ENCODE measurements at regions not wholly inside any gene's neighbourhood (a gene's known extent, or its start where the extent isn't known, plus 50 kb on each side); places are given as distances from the start of the nearest gene placed in this dataset.

GRCh38 chr11:88398372-88398771 lies 60.8 kb upstream of the CTSC start:
- no peak for TF ChIP-seq CTCF (IDR thresholded peaks at IDR 0.05)
- Histone ChIP-seq H3K27me3 (no peaks in the 10 kb centered on the region), H3K27ac (no peak overlapping the region), H3K4me1 (peaks cover 0 to 6% (median 0%) of the 10 kb centered on the region in 4 donors), H3K4me3 (no peak overlapping the region), H3K36me3 (no peaks in the 10 kb centered on the region), H3K9me3 (no peaks in the 10 kb centered on the region)
- DNase-seq, result no peak

- H3K27me3 ChIP-seq, result no peaks in the 10 kb centered on the region
- no peak overlapping the region for H3K27ac ChIP-seq
- TF ChIP-seq CTCF (IDR thresholded peaks at IDR 0.05), result no peak
- H3K9me3 ChIP-seq, result no peaks in the 10 kb centered on the region
- H3K4me1 ChIP-seq, result no peaks in the 10 kb centered on the region
- DNase-seq, result no peak
- H3K4me3 ChIP-seq, result no peak overlapping the region
- no peaks in the 10 kb centered on the region for H3K36me3 ChIP-seq
These were observed 52.7 kb upstream of the CTSC start for GRCh38 chr11:88390254-88390653.

GRCh38 chr11:88387957-88388356 lies 50.4 kb upstream of the CTSC start:
- Histone ChIP-seq H3K4me1 (no peaks in the 10 kb centered on the region), H3K27me3 (no peaks in the 10 kb centered on the region), H3K9me3 (no peaks in the 10 kb centered on the region), H3K36me3 (no peaks in the 10 kb centered on the region), H3K27ac (no peak overlapping the region), H3K4me3 (no peak overlapping the region)
- no peak for DNase-seq
- TF ChIP-seq POLR2A (IDR thresholded peaks at IDR 0.05) (no peak), CTCF (IDR thresholded peaks at IDR 0.05) (no peak)
